RPMI8226 (cell line): ENCODE measurements at regions not wholly inside any gene's neighbourhood (a gene's known extent, or its start where the extent isn't known, plus 50 kb on each side); places are given as distances from the start of the nearest gene placed in this dataset.
"Not testable (repeated sequence)": the region's sequence is repeated elsewhere in the genome, so short reads cannot be mapped to it uniquely, and the experiment has no call there.

Experiments
- DNase-seq: peaks from one replicate; pipeline ENCODE4 v3.0.0-alpha.2; 2015

GRCh38 chr10:65335311-65335710 lies 1590.5 kb upstream of the LRRTM3 start:
- no peak for DNase-seq

DNA sequence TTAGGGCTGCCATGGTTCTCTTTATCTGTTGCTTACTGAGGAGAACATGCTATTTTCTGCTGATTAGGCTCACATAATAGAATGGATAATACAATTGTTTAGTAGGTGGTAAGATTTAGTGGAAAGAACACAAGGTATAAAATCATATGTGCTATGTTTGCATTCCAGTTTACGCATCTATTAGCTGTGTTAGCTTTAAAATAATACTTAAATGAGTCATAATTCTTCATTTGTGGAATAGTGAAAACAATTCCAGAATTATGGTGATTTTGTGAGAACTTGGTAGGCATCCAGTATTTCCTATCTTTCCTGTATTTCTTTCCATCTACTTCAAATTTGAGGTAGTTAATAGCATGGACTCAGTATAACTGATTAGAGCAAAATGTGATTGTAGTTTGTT lies 1585.5 kb upstream of the LRRTM3 start:
- no peak for DNase-seq

GRCh38 chr10:65341323-65341925 lies 1584.4 kb upstream of the LRRTM3 start:
- peak; percentile 65 for DNase-seq

DNA sequence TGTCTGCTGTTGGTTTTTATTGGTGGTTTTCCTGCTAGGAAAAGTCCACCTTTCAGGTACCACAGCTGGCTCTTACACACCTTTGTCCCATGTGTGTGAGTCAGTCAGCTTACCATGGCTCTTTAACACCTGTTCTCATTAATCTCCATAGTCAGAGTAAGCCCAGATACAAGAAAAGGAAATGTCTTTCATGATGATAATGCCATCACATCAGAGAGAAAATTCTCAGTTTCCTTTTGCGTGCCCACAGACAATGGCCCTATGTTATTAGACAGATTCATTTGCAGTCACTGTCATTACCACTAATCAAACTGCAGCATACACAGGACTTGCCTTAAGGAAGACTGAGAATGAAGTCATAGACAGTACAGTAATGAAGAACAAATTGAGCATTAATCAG lies 1583.6 kb upstream of the LRRTM3 start:
- DNase-seq: peak; percentile 37

DNA sequence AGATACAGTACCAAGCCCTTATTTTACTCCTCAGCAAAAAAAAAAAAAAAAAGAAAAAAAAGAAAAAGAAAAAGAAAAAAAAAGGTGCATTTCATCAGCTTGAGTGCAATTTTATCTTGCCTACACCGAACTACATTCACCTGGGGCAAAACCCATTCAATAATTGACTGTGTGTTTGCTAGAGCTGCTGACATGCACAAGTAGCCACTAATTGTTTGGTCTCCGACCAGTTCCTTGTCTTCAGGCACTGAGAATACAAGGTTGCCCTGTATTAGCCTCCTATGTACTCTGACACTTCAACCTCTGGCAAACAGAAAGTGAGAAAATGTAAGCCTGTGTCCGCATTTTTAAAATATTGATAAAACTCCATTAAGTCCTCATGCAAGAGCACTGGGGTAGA lies 1579.4 kb upstream of the LRRTM3 start:
- no peak for DNase-seq

DNA sequence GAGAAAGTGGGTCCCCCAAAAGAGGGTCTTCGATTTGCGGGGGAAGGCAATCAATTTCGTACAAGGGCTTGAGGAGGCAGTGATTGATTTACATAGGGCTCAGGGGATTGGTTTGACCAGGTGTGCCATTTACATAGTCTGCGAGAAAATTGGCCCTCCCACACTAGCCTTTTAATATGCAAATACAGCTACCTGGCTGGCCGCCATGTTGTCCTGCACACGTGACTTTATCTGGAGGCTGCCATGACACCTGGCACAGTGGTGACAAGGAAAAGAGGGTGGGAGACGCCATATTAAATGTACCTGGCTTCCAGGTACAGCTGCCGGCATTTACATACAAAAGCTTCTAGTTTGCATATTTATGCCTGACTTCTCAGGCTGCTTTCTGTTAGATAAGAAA lies 1577.2 kb upstream of the LRRTM3 start:
- no peak for DNase-seq

DNA sequence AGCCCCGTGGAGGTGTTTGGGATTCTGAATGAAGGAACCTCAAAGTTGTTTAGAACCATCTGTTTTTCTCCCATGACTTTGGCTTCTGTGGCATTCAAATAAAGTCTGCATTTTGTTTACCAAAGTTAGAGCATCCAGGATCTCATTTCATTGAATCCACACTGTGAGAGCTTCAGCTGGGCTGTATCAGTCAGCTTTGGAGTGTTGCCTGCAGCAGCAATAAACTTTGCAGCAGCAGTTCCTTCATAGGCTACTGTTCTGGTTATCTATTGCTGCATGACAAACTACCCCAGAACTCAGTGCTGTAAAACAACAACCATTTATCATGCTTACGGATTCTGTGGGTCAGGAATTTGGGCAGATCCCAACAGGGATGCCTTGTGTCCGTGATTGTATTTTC lies 1575.2 kb upstream of the LRRTM3 start:
- DNase-seq: no peak

- DNase-seq: no peak
Measured at GRCh38 chr10:65355141-65355680, 1570.6 kb upstream of the LRRTM3 start.

GRCh38 chr10:65358565-65358964 lies 1567.3 kb upstream of the LRRTM3 start:
- no peak for DNase-seq

DNA sequence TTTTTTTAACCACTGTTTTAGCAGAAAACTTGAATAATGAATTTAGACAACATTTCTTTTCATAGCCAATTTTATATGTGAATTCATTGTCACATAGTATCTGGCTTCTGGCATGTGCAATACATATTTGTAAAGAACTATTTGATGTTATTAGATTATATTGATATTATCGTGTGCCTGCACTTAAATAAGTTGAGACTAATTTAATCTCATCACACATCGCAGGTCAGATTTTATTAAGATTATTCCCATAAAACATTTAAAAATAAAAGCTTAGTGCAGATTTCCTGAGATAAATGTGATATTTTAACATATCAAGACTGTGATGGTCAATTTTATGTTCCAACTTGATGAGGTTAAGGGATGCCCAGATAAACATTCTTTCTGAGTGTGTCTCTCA lies 1565.3 kb upstream of the LRRTM3 start:
- DNase-seq: no peak

- DNase-seq: no peak
Measured at GRCh38 chr10:65365878-65366277, 1560.0 kb upstream of the LRRTM3 start.

GRCh38 chr10:65367706-65368105 lies 1558.1 kb upstream of the LRRTM3 start:
- DNase-seq: no peak

DNA sequence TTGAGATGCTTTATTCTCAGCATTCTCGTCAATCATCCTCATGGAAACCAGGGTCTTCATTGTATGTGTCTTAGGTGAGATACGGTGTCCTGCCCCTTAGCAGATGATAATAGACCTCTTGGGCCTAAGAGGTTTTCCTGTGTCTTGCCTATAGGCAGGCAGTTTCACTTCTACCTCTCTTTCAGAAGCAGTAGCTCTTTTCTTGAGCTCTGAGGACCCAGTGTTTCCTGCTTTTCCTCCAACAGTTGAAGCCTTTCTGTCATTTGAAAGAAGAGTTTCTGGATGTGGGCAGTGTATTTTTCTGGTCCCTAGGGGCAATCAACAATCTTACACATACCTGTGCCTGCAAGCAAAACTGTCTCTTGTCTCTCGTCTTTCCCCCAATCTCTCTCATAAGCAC lies 1550.3 kb upstream of the LRRTM3 start:
- no peak for DNase-seq

DNA sequence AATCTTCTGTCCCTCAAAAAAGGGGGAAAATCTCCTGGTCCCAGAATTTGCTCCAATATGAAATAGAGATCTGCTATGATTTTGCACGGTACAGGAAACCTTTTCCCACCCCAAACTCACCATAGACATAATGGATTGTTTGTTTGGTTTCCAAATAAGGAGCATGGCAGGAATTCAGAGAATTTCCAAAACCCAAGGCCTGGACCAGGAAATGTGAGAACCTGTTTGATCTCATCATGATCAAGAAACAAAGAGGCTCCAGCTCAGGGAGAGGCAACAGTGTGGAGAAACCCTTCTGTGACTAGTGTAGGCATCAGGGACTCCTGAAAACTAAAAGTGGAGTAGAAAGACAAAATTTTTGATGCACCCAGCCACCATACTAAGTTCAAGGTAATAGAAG lies 1548.1 kb upstream of the LRRTM3 start:
- DNase-seq: no peak

- no peak for DNase-seq
Measured at GRCh38 chr10:65394502-65395297, 1531.1 kb upstream of the LRRTM3 start.

DNA sequence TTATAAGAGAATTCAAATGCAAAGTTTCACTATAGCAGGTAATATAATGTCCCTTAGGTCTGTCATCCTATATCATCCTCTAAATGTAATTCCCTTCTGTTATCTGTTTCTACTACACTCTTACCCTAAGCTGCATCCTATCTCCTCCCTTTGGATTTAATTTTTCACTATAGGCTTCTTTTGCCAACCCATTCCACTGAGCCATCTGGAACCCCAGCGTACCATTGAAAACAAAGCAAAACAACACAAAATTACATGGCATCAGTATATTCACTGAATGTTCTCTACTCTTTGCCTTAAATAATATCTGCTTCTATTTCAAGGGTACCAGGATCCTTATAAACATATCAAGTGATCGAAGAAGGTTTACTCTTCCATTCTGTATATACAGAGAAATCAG lies 1530.2 kb upstream of the LRRTM3 start:
- no peak for DNase-seq

- DNase-seq: no peak
Measured at GRCh38 chr10:65396997-65397396, 1528.8 kb upstream of the LRRTM3 start.

DNA sequence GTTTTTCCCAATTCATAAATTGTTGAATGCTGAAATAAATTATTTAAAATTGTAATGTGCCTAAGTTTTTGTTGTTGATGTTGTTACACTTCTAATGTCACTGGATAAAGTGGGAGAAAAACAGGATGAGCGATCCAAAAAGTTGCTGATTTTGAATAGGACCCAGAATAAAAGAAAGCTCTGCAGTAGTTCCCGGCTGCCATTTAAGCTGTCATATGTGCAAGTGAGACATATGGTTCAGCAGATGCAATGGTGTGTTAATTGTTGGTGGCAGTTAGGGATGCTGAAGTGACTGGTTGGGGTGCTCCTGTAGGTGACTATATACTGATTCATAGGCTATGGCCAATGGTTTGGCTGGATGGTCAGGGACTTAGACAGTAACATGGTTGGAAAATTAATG lies 1517.4 kb upstream of the LRRTM3 start:
- DNase-seq: no peak

GRCh38 chr10:65413001-65413400 lies 1512.8 kb upstream of the LRRTM3 start:
- no peak for DNase-seq

- no peak for DNase-seq
Measured at GRCh38 chr10:65415318-65415717, 1510.5 kb upstream of the LRRTM3 start.

GRCh38 chr10:65416094-65416493 lies 1509.7 kb upstream of the LRRTM3 start:
- DNase-seq: no peak

GRCh38 chr10:65419629-65420028 lies 1506.2 kb upstream of the LRRTM3 start:
- no peak for DNase-seq

DNA sequence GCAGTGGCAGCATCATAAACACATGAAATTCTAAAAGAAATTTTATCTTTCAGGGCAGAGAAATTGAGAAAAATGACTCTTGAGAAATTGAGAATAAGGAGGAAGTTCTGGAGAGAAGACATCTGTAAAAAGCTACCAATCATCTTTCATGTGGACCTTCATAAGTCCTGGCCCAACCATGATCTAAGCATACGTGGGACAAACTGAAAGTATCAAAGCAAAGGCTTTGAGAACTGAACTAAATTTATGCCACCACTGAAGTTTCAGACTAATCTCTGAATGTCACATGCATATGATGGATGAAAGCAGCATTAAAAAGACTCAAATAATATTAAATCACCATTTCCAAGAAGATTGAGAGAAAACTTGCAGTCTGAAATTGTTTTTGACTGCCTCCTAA lies 1502.8 kb upstream of the LRRTM3 start:
- DNase-seq: no peak

DNA sequence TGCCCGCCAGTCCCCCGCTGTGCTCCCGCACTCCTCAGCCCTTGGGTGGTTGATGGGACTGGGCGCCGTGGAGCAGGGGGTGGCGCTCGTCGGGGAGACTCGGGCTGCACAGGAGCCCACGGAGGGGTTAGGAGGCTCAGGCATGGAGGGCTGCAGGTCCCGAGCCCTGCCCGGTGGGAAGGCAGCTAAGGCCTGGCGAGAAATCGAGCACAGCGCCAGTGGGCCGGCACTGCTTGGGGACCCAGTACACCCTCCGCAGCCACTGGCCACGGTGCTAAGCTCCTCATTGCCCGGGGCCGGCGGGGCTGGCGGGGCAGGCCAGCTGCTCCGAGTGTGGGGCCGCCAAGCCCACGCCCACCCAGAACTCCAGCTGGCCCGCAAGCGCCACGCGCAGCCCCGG lies 1496.5 kb upstream of the LRRTM3 start:
- not testable (repeated sequence) for DNase-seq

- peak; percentile 3 for DNase-seq
Measured at GRCh38 chr10:65430979-65431378, 1494.9 kb upstream of the LRRTM3 start.
